Endothelial cell (in vitro differentiated cells): ENCODE measurements at regions not wholly inside any gene's neighbourhood (a gene's known extent, or its start where the extent isn't known, plus 50 kb on each side); places are given as distances from the start of the nearest gene placed in this dataset.

Source experiments
- DNase-seq: peaks from one replicate; pipeline ENCODE4 v3.0.0; 2021; ENCODE audit warnings: low spot score
- H3K27ac Mint-ChIP-seq: one replicate; pipeline ENCODE4 v1.8.0; 2021; ENCODE audit warnings: mixed read lengths, inconsistent platforms; ENCODE audit not compliant: unreplicated experiment
- H3K27me3 Mint-ChIP-seq: one replicate; pipeline ENCODE4 v1.8.0; 2021; ENCODE audit warnings: mild to moderate bottlenecking, moderate library complexity, mixed read lengths, inconsistent platforms; ENCODE audit not compliant: unreplicated experiment
- H3K36me3 Mint-ChIP-seq: one replicate; pipeline ENCODE4 v1.8.0; 2021; ENCODE audit warnings: mild to moderate bottlenecking, low read depth, mixed read lengths, inconsistent platforms; ENCODE audit not compliant: unreplicated experiment
- H3K4me1 Mint-ChIP-seq: one replicate; pipeline ENCODE4 v1.8.0; 2021; ENCODE audit warnings: mild to moderate bottlenecking, mixed read lengths, inconsistent platforms; ENCODE audit not compliant: unreplicated experiment
- H3K4me3 Mint-ChIP-seq: one replicate; pipeline ENCODE4 v1.8.0; 2021; ENCODE audit warnings: mild to moderate bottlenecking, mixed read lengths, inconsistent platforms; ENCODE audit not compliant: unreplicated experiment
- H3K9me3 Mint-ChIP-seq: one replicate; pipeline ENCODE4 v1.8.0; 2021; ENCODE audit warnings: mixed read lengths, inconsistent platforms; ENCODE audit not compliant: unreplicated experiment
- CTCF ChIP-seq: fragments of 200-600 bp; sonication (generic); IDR thresholded peaks from one replicate; pipeline ENCODE4 v1.5.0; 2021; ENCODE audit warnings: antibody characterized with exemption; ENCODE audit not compliant: unreplicated experiment

GRCh38 chr10:130560573-130560972 is 424.4 kb downstream of the GLRX3 start:
- no peak overlapping the region for H3K27ac Mint-ChIP-seq
- DNase-seq = no peak
- peaks cover 14% of the 10 kb centered on the region for H3K27me3 Mint-ChIP-seq
- H3K4me3 Mint-ChIP-seq = no peak overlapping the region
- H3K4me1 Mint-ChIP-seq = no peaks in the 10 kb centered on the region
- peaks cover 42% of the 10 kb centered on the region for H3K9me3 Mint-ChIP-seq
- no peak for TF ChIP-seq CTCF
- H3K36me3 Mint-ChIP-seq = peaks cover 25% of the 10 kb centered on the region

GRCh38 chr10:130561681-130562080 is 425.5 kb downstream of the GLRX3 start:
- DNase-seq = no peak
- Mint-ChIP-seq H3K9me3 (peaks cover 46% of the 10 kb centered on the region), H3K27me3 (peaks cover 13% of the 10 kb centered on the region), H3K27ac (no peak overlapping the region), H3K4me1 (no peaks in the 10 kb centered on the region), H3K36me3 (peaks cover 22% of the 10 kb centered on the region), H3K4me3 (no peak overlapping the region)
- no peak for TF ChIP-seq CTCF

- Mint-ChIP-seq H3K27me3 (peaks cover 8% of the 10 kb centered on the region), H3K9me3 (peaks cover 63% of the 10 kb centered on the region), H3K4me3 (no peak overlapping the region), H3K27ac (no peak overlapping the region), H3K4me1 (no peaks in the 10 kb centered on the region), H3K36me3 (peaks cover 17% of the 10 kb centered on the region)
- no peak for TF ChIP-seq CTCF
- DNase-seq = no peak
Measured at GRCh38 chr10:130567011-130567410, 430.8 kb downstream of the GLRX3 start.

- no peak for DNase-seq
- H3K27ac Mint-ChIP-seq = no peak overlapping the region
- H3K36me3 Mint-ChIP-seq = peaks cover 17% of the 10 kb centered on the region
- peaks cover 64% of the 10 kb centered on the region for H3K9me3 Mint-ChIP-seq
- no peak overlapping the region for H3K4me3 Mint-ChIP-seq
- no peaks in the 10 kb centered on the region for H3K4me1 Mint-ChIP-seq
- no peak for TF ChIP-seq CTCF
- peaks cover 8% of the 10 kb centered on the region for H3K27me3 Mint-ChIP-seq
Measured at GRCh38 chr10:130567436-130567835, 431.2 kb downstream of the GLRX3 start.

GRCh38 chr10:130568246-130568645 is 432.1 kb downstream of the GLRX3 start:
- peaks cover 67% of the 10 kb centered on the region for H3K9me3 Mint-ChIP-seq
- TF ChIP-seq CTCF = no peak
- H3K27me3 Mint-ChIP-seq = peaks cover 8% of the 10 kb centered on the region
- no peak overlapping the region for H3K4me3 Mint-ChIP-seq
- peaks cover 17% of the 10 kb centered on the region for H3K36me3 Mint-ChIP-seq
- H3K4me1 Mint-ChIP-seq = no peaks in the 10 kb centered on the region
- H3K27ac Mint-ChIP-seq = no peak overlapping the region
- no peak for DNase-seq
